GM19467 (cell line): ENCODE measurements at regions not wholly inside any gene's neighbourhood (a gene's known extent, or its start where the extent isn't known, plus 50 kb on each side); places are given as distances from the start of the nearest gene placed in this dataset.

Source experiments
- ATAC-seq: cut with Tn5 transposase; IDR thresholded peaks from one replicate; pipeline ENCODE4 v1.9.1; 2021; ENCODE audit warnings: mild to moderate bottlenecking, moderate library complexity; ENCODE audit not compliant: unreplicated experiment

DNA sequence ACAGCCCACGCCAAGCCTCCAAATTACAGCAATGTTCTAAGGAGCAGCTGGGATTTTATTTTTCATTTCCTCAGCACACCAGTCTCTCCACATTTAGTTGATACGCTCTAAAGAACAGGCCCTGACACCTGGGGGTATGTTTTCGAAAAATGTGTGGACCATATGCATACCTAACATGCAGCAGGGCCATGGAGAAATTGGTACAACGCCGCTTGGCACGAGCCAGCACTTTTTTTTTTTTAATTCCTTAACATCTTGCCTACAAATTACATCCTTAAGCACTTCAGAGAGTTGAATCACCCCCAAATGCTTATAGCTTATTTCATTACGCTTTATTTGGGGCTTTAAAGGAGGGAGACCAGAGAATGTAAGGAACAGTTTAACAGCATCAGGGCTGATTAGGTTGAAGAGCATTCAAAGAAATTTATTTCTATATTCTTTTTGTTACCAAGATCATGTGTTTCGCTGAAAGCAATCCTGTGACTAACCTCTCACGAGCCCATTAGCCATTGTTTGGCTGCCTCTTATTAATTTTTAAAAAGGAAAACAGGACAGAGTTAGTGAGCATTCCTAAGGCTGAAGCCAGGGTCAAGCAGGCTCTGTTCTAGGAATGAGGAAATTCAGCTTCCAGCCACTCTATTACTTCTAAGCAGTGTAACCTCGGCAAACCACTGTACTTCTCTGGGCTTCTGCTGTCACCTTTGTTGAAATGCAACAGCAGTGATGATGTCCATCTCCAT is 173.8 kb downstream of the ACTL7B start:
- no peak for ATAC-seq

DNA sequence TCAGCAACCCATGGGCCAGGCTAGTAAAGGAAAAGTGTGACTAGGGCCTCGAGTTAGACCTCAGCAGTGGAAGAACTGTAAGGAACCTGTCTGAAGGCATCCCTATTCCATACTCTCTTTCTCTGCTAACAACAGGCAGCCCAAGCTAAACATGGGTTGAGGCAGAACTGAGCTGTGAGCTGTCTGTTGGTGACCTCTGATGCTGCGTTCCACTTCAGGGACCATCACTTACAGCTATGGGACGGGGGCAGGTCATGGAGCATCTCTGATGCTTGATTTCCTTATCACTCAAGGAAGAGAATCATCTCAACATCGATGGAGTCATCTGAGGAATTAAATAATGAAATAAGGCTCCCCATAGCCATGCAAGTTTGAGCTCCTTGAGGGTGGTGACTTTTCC is 174.8 kb downstream of the ACTL7B start:
- ATAC-seq = no peak

DNA sequence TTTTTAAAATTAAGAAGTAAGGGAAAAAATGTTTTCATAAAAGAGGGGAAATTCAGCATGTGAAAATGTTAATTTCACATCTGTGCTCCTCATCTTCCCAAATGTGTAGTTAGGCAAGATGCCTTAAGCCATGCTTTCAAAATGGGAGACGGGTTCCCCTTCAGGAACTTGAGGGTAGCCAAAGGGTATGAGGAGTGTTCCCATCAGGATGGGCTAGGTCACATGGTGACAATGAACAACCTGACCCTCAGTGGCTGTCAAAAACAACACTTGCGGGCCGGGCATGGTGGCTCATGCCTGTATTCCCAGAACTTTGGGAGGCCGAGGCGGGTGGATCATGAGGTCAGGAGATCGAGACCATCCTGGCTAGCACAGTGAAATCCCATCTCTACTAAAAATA is 178.0 kb downstream of the ACTL7B start:
- no peak for ATAC-seq

DNA sequence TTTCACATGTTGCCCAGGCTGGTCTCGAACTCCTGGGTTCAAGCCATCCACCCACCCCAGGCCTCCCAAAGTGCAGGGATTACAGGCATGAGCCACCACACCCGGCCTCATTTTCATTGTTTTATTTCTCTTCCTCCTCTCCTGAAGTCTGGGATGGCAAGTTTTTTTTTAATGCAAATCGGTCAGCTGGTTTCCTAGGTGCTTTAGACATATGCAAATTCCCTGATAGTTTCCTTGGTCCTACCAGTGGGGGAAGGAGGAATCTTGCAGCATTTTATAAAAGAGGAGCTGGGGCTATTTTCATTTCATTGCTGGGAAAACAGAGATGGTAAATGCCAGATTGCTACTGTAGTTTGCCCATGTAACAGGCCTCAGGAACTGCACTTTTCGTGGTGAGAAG is 179.4 kb downstream of the ACTL7B start:
- ATAC-seq = no peak

DNA sequence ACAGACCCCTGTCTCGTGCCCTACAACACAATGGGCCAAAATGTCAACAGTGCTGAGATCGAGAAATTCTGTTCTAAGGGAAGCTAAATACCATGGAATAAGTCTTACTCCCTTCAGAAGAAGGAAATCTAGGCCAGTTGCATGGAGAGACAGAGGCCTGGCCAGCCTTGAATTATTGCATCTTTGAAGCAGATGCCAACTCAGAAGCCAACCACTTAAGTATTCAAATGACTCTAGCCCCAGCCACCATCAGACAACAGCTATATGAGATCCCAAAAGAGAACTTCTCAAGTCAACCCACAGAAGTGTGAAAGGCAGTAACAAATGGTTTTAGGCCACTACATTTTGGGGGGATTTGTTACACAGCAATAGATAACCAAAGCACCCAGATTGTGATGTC is 180.1 kb downstream of the ACTL7B start:
- no peak for ATAC-seq

DNA sequence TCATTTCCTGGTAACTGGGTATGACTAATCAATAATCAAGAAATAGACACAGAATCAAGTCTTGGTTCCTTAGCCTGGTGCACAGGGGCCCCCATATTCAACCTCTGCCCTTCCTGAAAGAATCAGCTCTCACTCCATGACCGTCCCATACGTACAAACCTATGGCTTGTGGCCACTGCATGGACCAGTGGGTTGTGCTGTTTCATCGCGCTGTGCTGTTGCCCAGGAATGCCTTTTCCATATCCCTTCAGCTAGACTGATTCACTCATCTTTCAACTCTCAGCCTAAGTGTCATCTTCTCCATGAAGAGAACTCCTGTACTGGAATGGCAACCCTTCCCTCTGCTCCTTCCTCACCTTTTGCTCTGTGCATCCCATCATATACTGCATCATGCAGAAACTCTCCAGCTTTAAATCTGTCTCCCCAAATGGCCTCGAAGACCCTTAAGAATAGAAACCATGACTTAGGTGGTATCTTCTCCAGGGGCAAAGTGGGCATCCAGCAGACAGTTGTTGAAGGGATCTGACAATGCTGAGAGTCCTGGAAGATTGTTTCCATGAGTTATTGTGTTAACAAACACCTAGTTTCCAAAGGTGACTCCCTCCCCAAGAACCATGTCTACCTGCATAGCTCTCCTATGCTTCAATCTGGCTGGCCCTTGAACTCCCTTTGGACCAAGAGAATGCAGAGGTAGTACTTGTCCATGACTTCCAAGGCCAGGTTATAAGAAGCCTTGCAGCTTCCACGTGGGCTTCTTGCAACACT is 180.8 kb downstream of the ACTL7B start:
- no peak for ATAC-seq

DNA sequence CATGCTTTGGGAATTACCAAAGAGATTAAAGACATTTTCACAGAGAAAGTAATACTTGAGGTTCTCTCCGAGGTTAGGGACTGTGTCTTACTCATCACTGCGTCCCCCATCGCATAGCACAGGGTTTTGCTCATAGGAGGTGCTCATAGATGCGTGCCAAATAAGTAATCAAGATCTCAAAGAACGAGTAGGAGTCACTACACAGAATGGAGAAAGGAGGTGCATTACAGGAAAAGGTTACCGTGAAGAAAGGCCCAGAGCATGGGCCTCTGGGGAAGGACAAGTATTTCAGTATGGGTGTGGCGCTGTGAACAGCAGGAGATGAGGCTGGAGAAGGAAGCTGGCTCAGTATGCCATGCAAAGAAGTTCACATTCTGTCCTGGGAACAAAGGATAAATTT is 182.4 kb downstream of the ACTL7B start:
- ATAC-seq = no peak

DNA sequence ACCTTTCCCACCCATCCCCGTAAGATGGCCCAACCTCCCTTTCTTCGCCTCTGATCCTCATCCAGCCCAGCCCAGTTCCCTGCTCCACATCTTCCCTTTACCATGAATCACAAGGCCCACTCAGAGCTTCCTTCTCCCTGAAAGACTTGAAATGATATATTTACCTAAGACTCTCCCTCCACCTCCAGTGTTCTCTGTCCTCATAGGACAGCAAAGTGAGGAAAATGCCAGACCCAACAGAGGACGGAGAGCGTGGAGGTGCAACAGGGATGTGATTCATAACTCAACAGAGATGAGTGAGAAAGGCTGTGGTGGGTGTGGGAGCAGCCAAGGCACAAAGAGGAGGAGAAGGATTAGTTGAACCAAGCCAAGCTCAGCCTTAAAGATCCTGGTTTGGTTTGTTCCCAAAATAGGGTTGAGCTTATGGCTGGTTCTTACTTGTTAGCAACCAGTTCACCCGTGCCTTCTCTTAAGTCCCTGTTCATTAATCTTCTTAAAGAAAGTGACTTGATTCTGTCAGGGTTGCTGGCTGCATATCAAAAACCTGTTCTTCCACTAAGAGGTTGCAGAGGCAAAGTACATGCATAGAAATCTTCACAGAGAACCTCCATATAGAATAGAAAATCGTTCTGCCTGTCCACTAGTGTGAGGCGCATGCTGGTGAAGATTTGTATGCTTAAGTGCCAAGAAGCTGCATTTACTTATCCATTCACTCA is 183.2 kb downstream of the ACTL7B start:
- ATAC-seq = no peak

DNA sequence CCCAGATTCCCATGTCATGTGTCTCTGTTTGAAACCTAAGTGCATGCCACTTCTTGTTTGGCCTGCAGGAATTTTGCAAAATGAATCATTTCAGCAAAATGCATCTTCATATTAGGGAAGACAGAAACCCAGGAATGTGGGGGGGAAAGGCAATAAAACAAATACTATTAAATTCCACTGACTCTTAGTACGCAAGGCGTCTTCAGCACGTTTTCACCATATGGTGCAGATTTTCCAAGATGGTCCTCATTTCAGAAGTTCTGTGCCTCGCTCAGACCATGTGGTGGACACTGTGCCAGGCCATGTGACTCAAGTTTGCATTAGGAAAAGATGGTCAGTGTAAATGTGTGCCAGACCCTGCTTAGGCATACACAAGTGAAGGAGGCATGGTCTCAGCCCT is 184.0 kb downstream of the ACTL7B start:
- ATAC-seq = no peak

DNA sequence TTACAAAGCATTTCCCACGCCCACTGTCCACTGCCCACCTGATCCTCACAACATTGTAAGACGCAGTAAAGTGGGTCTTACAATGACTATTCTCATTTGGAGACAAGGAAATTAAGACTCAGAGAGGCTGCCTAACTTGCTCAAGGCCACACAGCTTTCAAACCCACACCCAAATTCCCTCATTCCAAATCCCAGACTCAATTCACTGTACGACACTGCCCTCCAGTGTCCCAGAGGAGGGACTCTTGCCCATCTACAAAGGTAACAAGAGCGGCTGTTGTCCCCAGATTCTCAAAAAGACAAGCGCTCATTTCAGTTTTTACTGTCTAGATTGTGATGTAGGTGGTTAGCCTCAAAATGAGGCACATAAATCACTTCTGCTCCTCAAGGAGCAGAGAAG is 184.6 kb downstream of the ACTL7B start:
- no peak for ATAC-seq

DNA sequence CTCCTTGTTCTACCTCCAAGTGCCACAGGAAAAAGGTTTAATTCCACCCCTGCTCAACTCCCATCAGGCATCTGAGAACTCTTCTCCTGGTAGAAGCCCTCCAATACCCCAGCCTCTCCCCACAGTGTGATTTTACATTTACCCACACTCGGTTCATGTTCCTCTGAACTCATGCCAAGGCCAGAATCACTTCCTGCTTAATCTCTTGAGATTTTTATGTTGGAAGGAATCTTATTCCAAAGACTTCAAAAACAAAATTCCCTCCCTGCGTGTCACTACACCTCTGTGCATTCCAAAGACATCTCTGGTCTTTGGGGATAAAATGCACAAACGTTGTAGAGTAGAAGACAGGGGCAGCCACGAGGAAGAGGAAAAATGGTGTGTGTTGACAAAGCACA is 186.8 kb downstream of the ACTL7B start:
- ATAC-seq = no peak

DNA sequence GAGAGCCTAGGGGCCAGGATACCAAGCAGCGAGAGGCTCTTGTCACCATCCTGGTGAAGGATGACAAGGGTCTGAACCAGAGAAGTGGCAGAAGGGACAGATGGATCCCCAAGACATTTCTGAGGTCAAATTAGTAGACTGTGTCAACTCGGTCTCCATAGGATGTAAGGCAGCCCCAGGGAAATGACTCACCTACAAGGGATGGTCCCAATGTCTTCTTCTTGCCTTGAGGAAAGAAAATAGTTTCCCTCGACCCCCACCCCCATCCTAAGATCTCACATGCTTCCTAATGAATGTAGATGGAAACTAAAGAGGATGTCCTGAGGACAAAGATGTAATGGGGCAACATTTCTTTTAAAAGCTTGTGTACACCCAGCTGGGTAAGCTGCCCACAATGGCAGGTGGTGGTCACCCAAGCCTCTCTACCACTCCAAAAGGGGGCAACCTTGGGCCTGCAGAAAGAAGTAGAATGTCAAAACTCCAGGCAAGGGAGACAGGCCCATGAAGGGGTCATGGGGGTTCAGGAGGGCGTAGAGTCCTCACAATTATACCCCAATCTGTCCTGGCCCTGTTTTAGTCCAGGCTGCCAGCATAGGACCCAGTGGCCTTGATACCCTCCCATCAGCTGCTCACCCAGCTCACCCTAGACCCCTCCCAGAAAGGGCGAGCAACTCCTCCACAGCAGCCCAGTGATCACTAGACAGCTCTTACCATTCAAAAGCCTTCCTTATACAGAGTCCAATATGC is 187.4 kb downstream of the ACTL7B start:
- ATAC-seq = no peak

DNA sequence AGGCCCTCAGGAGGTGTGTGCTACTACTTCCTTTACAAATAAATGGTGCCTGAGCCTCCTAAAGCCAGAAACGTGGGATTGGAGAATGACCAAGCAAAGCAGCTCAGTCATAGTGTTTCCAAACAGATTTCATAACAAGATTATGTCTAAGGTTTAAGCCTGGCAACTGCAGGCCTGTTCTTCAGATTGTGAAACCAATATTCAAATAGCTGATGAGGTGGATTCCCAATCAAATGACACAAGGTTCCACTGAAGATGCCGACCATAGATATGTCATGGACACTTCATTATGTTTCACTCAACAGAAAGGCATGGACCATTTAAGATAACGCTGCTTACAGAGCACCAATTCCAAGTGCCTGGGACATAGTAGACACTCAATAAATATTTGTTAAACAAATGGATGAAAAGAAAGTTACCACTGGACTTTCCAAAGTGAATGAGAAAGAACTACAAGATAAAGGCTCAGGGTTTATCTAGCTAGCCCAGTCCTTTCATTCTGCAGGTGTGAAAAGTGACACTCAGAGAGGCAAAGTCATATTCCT is 189.5 kb downstream of the ACTL7B start:
- ATAC-seq = no peak

DNA sequence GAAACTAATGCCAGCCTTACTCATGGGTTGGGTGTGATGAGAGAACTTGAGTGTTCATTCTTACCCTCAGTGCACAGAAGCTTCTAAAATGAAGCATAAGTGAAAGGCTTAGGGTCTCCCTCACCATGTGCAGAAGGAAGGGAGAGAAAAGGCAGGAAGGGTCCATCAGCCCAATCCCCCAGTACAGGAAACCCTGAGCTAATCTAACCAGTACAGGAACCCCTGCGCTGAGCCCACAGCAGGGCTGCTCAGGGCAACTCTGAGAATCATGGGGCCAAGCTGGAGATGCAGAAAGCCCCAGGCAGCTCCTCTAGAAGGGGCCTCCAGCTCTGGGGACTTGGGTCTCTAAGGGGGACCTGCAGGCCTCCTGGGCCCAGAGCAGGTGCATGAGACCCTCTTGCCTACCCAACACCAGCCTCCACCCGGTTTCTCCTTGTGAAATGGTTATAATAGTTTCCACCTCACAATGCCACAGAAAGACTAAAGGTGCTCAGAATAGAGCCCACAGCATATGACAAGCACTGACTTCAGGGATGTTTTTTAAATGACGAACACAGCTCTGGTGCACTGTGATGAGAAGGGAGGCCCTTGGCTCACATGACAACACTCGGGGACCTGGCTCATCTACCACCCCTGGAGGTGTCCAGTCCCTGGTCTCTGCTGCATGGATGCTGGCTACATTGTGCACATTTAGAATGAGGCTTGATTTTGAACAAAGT is 190.1 kb downstream of the ACTL7B start:
- no peak for ATAC-seq

DNA sequence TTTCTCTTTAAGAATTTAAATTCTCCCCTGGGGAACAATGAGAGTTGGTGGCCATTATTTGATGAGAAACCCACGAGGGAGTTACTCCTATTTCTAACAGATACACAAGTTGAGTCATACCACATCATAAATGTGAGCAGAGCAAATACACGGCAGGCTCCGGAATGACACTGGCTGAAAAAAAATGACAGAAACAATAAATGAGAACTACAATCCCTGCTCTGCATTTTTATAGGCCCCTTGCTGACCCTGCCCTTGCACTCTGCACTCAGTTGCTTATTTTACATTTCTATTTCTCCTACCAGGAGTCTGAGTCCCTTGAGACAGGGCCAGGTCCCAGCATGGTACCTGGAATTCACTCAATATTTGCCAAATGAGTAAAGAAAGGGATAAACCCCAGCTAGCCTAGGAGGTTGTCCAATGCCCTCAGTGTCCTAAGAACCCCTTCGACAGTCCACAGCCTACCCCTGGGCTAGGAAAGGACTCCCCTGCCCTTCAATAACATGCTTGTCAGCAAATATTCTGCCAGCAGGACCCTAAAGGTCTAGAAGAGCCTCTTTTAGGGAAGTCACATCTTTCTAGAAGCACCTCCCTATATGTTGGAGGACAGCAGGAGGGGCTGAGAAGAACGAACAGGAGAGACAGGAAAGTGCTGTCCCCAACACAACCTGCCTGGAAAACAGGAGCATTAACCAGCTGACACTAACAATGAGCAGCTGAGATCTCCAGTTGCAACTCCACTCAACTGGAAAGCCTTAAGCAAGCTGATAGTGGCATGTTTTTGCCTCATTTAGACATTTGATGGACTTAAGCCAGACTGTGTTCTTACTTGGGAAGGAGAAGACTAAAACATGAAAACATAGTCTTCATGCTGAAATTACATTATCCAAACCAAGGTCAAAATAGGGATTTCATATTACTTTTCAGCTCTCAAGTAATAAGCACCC is 191.2 kb downstream of the ACTL7B start:
- no peak for ATAC-seq

DNA sequence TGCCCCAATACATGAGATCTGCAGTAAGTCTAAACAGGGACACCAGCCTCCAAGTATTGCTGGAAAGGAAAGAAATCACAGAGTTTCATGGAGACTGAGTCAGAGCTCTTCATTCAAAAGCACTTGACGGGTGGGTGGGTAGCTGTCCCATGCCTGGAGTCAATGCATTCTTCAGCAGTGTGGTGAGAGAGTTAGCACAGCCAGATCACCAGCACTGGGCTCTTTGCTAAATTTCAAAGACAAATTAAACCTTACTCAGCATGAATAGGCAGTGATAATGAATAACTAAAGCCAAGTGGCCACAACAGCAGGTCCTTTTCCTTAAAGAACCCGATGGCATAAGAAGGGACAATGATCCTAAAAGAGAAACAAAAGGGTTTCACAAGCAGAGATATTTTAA is 192.4 kb downstream of the ACTL7B start:
- no peak for ATAC-seq

DNA sequence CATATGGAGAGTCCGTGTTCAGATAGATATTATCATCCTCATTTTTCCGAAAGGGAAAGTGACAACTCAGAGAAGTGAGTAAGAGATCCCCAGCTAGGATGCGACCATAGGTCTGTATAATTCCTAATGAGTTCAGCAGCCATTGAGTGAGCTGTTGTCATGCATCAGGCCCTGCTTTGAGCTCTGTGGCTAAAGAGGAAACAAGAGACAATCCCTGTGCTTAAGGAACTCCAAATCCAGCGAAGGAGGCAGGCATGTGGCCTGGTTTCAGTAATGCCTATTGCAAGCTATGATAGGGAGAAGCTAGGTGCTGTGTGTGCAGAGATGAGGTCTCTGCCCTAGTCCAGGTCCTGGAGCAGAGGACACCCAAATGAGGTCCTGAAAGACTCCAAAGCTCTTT is 192.8 kb downstream of the ACTL7B start:
- ATAC-seq = no peak

DNA sequence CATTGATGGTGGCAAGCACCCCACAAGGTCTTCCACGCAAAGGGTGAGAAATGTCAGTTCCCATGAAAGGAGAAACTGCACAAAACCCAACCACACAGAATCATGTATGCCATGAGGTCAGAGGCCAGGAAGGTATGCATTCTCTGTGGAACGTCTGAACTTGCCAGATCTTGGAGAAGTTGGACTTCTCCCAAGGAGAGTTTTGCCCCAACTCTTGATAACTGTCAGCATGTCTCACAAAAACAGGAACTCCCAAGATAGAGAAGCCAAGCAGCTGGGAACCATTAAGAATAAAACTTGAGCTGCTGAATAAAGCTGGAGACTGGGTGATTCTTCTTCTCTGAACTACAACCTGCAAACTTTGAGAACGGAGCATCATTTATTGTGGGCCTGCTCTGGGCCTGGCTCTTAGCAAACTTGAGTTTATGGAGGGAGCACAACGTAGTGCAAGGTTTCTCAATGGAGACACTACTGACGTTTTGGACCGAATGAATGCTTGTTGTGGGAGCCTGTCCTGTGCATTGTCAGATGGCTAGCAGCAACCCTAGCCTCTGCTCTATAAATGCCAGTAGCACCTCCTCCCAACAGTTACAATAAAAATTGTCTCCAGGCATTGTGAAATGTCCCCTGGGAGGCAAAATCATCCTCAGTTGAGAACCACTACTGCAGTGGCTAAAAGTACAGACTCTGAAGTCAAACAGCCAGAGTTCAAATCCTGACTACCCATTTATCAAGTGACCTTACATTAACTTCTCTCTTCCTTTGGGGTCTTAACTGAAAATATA is 193.5 kb downstream of the ACTL7B start:
- no peak for ATAC-seq
